Caco-2 (cell line): ENCODE measurements at regions not wholly inside any gene's neighbourhood (a gene's known extent, or its start where the extent isn't known, plus 50 kb on each side); places are given as distances from the start of the nearest gene placed in this dataset.

Source experiments
- BruUV-seq: library from RNA; stranded (reverse); fragments of 400-500 nt; replicated peaks from 2 replicates; lab custom pipeline; 2021; lab: Mats Ljungman, UMichigan
- CTCF ChIA-PET: fragments of 300-600 bp; sonication (Branson Sonifier 250); formaldehyde crosslinking; loops from one replicate; lab custom pipeline; 2022; ENCODE audit warnings: antibody characterized with exemption; lab: Charles Lee
- POLR2A ChIA-PET: fragments of 300-600 bp; sonication (Branson Sonifier 250); formaldehyde crosslinking; loops from one replicate; lab custom pipeline; 2022; ENCODE audit warnings: antibody characterized with exemption; lab: Charles Lee
- DNase-seq, 2 experiments: peaks; one replicate each; pipeline versions ENCODE4 v3.0.0 to v3.0.0-alpha.2; 2020 to 2022
- H3K27me3 ChIP-seq: replicated peaks from 2 replicates; pipeline ENCODE4 v1.6.0; 2011; ENCODE audit warnings: low read length; ENCODE audit not compliant: control insufficient read depth, insufficient read depth
- H3K36me3 ChIP-seq: 2 replicates; pipeline ENCODE4 v1.5.1; 2011; ENCODE audit warnings: low read length; ENCODE audit not compliant: control insufficient read depth, insufficient read depth
- H3K4me1 ChIP-seq: fragments of 250-450 bp; sonication (Bioruptor Pico); 2 replicates; pipeline ENCODE4 v1.5.1; 2020; ENCODE audit warnings: mild to moderate bottlenecking
- H3K4me3 ChIP-seq: 2 replicates; pipeline ENCODE4 v1.5.1; 2011; ENCODE audit warnings: low read depth, mild to moderate bottlenecking, control low read depth, low read length
- H3K9me3 ChIP-seq: fragments of 250-450 bp; sonication (Bioruptor Pico); 2 replicates; pipeline ENCODE4 v1.5.1; 2020; ENCODE audit warnings: mild to moderate bottlenecking, moderate library complexity
- H3K27ac Mint-ChIP-seq: one replicate; pipeline ENCODE4 v1.8.0; 2022; ENCODE audit warnings: mixed read lengths; ENCODE audit not compliant: unreplicated experiment
- H3K27me3 Mint-ChIP-seq: one replicate; pipeline ENCODE4 v1.8.0; 2022; ENCODE audit warnings: mixed read lengths; ENCODE audit not compliant: insufficient read depth, unreplicated experiment
- H3K36me3 Mint-ChIP-seq: one replicate; pipeline ENCODE4 v1.8.0; 2022; ENCODE audit warnings: mild to moderate bottlenecking, mixed read lengths; ENCODE audit not compliant: insufficient read depth, unreplicated experiment
- H3K4me1 Mint-ChIP-seq: one replicate; pipeline ENCODE4 v1.8.0; 2022; ENCODE audit warnings: low read depth, mixed read lengths; ENCODE audit not compliant: unreplicated experiment
- H3K4me3 Mint-ChIP-seq: one replicate; pipeline ENCODE4 v1.8.0; 2022; ENCODE audit warnings: mild to moderate bottlenecking, moderate library complexity, mixed read lengths; ENCODE audit not compliant: unreplicated experiment
- H3K9me3 Mint-ChIP-seq: one replicate; pipeline ENCODE4 v1.8.0; 2022; ENCODE audit warnings: mixed read lengths; ENCODE audit not compliant: unreplicated experiment
- intact Hi-C: fragments of 100-400 bp; cut with micrococcal nuclease; formaldehyde crosslinking; loops from one replicate; pipeline ENCODE4 v1.10.0; 2022; ENCODE audit not compliant: unreplicated experiment
- TF ChIP-seq, protein P1 (sequence below), 2 experiments: fragments of 200-600 bp in 1 of 2; IDR thresholded peaks; 1 replicate in 1 of 2; 2 replicates in 1 of 2; pipeline versions ENCODE4 v1.5.1 to v1.8.0; 2011 to 2022; ENCODE audit warnings: antibody characterized with exemption in 1 of 2, control low read depth in 1 of 2, inconsistent platforms in 1 of 2, low read depth in 1 of 2, low read length in 1 of 2, mild to moderate bottlenecking in 1 of 2, moderate library complexity in 1 of 2; ENCODE audit not compliant: insufficient read depth in 1 of 2, severe bottlenecking in 1 of 2, unreplicated experiment in 1 of 2

DNA sequence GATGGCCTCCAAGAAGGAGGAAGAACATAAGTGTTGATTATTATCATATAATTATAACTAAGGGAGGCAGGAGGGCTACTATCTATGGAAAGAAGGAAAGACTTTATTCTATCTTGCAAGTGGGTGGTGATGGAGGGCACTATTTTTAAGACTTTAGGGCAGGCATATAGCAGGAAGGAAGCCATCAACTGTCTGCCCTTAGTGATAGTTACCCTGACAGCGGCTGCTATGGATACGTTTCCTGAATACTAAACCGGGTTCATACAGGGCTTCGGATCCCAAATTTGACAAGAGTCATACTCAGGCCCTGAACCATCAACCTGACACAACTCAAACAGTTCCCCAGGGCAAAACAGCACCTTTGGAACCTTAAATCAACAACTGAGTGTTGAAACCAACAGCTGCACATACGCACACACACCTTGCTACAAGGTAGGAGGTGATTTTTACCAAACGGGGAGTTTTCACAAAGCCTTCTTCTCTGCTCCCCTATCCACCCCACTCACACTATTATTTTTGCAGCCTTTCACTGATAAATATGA, 397.2 kb downstream of the OMA1 start:
- Mint-ChIP-seq H3K4me1 (no peaks in the 10 kb centered on the region), H3K9me3 (no peaks in the 10 kb centered on the region), H3K36me3 (no peaks in the 10 kb centered on the region), H3K4me3 (no peak overlapping the region), H3K27me3 (no peaks in the 10 kb centered on the region), H3K27ac (no peak overlapping the region)
- Histone ChIP-seq H3K4me3 (no peak overlapping the region), H3K4me1 (no peaks in the 10 kb centered on the region), H3K36me3 (no peaks in the 10 kb centered on the region), H3K9me3 (no peaks in the 10 kb centered on the region), H3K27me3 (no peaks in the 10 kb centered on the region)
- intact Hi-C loops: no loop called here
- CTCF ChIA-PET: no interaction called here
- no TSS peak for BruUV-seq
- TF ChIP-seq, protein P1, sequence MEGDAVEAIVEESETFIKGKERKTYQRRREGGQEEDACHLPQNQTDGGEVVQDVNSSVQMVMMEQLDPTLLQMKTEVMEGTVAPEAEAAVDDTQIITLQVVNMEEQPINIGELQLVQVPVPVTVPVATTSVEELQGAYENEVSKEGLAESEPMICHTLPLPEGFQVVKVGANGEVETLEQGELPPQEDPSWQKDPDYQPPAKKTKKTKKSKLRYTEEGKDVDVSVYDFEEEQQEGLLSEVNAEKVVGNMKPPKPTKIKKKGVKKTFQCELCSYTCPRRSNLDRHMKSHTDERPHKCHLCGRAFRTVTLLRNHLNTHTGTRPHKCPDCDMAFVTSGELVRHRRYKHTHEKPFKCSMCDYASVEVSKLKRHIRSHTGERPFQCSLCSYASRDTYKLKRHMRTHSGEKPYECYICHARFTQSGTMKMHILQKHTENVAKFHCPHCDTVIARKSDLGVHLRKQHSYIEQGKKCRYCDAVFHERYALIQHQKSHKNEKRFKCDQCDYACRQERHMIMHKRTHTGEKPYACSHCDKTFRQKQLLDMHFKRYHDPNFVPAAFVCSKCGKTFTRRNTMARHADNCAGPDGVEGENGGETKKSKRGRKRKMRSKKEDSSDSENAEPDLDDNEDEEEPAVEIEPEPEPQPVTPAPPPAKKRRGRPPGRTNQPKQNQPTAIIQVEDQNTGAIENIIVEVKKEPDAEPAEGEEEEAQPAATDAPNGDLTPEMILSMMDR (IDR thresholded peaks at IDR 0.05; ENCODE audit: insufficient read depth in 1 of 2, low read depth in 1 of 2, low read length in 1 of 2, severe bottlenecking in 1 of 2, unreplicated experiment in 1 of 2): no peak
- no peak for DNase-seq
- POLR2A ChIA-PET: no interaction called here

DNA sequence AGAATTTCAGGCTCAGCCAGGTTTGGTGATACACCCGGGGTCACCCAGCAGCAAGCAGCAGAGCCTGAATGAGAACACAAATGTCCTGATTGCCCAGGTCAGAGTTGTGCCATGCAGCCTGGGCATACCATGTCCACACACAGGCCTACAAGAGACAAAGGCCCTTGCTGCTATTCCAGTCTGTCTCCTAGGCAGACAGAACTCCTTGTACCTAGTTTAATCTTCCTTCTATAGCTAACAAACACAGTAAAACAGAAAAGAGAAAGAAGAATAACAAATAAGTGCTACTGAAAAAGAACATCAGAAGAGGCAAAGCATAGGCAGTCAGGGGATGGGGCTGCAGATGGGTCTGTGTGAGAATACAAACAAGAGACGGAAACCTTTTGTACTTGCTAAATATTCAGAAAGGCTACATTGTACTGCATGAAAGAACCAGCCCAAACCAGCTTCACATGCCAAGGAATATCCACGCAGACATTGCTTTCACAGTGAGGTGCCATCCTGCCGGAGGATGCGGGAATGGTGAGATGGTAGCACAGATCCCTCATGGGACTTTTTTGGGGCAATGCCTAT, 401.7 kb downstream of the OMA1 start:
- Mint-ChIP-seq H3K27me3 (peaks cover 5% of the 10 kb centered on the region), H3K27ac (no peak overlapping the region), H3K4me3 (no peak overlapping the region), H3K9me3 (no peaks in the 10 kb centered on the region), H3K4me1 (no peaks in the 10 kb centered on the region), H3K36me3 (no peaks in the 10 kb centered on the region)
- no peaks in the 10 kb centered on the region for H3K9me3 ChIP-seq
- H3K4me3 ChIP-seq: no peak overlapping the region
- intact Hi-C loops: no loop called here
- BruUV-seq: no TSS peak
- CTCF ChIA-PET: no interaction called here
- TF ChIP-seq, protein P1 (IDR thresholded peaks at IDR 0.05; ENCODE audit: insufficient read depth in 1 of 2, low read depth in 1 of 2, low read length in 1 of 2, severe bottlenecking in 1 of 2, unreplicated experiment in 1 of 2): no peak
- H3K27me3 ChIP-seq: no peaks in the 10 kb centered on the region
- no peaks in the 10 kb centered on the region for H3K4me1 ChIP-seq
- no peaks in the 10 kb centered on the region for H3K36me3 ChIP-seq
- POLR2A ChIA-PET: no interaction called here
- DNase-seq: no peak

DNA sequence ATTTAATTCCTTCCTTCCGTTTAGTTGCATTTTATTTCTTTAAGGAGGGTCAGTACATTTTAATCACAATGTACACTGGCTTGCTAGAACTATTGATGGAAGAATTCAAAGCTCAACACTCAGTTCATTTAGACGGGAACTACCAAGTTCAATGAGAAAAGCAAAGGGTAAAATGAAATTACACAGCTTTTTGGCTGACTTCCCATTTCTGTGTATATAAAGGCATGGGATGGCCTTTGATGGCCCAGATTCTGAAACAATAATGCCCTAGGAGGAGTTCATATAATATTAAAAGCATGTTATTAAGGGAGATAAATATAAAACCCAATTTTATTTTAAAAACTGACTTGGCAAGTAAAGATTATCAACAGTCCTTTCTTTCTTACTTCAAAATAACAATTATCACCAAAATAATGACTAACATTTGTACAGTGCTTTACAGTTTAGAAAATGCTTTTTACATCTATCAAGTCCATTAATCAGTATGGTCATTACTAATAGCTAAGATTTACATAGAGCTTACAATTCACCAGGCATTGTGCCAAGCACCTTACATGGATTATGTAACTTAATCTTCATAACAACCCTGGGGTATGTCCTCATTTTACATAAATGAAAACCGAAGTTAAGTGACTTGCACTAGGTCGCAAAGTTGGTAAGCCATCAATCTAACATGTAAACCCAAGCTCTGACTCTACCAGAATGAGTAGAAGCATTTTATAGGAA, 402.4 kb downstream of the OMA1 start:
- ChIA-PET POLR2A (no interaction called here), CTCF (no interaction called here)
- BruUV-seq: no TSS peak
- Mint-ChIP-seq H3K9me3 (no peaks in the 10 kb centered on the region), H3K4me3 (no peak overlapping the region), H3K27ac (no peak overlapping the region), H3K4me1 (no peaks in the 10 kb centered on the region), H3K36me3 (no peaks in the 10 kb centered on the region), H3K27me3 (peaks cover 5% of the 10 kb centered on the region)
- intact Hi-C loops: no loop called here
- Histone ChIP-seq H3K36me3 (no peaks in the 10 kb centered on the region), H3K9me3 (no peaks in the 10 kb centered on the region), H3K27me3 (no peaks in the 10 kb centered on the region), H3K4me1 (no peaks in the 10 kb centered on the region), H3K4me3 (no peak overlapping the region)
- no peak for DNase-seq
- TF ChIP-seq, protein P1 (IDR thresholded peaks at IDR 0.05; ENCODE audit: insufficient read depth in 1 of 2, low read depth in 1 of 2, low read length in 1 of 2, severe bottlenecking in 1 of 2, unreplicated experiment in 1 of 2): no peak
